ENCODE measurements at regions not wholly inside any gene's neighbourhood (a gene's known extent, or its start where the extent isn't known, plus 50 kb on each side); places are given as distances from the start of the nearest gene placed in this dataset.
A peak's percentile ranks its signal among the peaks of the same experiment; 100 is the strongest.
"Not testable (repeated sequence)": the region's sequence is repeated elsewhere in the genome, so short reads cannot be mapped to it uniquely, and the experiment has no call there.

DNA sequence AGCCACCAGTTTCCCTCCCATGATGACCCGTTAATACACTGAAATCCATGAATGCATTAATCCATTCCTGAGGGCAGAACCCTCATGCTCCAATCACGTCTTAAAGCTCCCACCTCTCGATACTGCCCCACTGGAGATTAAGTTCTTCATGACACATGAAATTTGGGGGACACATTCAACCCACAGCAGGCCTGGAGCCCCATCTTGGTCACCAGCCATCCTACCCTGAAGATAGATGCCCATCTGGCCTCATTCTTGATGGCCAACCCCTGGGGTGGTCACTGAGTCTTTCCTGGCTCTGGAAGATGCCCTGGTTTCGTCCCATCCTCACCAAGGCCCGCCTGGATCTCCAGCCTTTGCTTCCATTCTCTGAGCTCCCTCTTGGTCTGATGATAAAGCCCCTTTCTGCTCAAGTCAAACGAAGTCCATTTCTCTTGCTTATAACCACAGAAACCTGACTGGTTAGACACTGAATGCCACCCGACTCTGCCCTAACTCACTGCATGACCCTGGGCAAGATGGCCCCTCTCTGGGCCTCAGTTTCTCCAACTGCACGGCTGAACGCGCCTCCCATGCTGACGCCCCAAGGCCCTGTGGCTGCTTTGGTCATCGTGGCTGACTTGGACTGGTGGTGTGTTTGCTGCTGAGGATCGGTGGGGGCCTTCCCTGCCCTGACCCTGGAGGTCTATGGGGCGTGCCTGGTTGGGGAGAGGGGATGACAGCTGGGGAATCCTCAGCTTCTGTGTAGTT, 138.4 kb upstream of the IER5L start:
- peak in 9 of 42 donors; percentile 4 to 39 (median 11) for DNase-seq
- intact Hi-C loops (cut with DNase I), result no loop called here

DNA sequence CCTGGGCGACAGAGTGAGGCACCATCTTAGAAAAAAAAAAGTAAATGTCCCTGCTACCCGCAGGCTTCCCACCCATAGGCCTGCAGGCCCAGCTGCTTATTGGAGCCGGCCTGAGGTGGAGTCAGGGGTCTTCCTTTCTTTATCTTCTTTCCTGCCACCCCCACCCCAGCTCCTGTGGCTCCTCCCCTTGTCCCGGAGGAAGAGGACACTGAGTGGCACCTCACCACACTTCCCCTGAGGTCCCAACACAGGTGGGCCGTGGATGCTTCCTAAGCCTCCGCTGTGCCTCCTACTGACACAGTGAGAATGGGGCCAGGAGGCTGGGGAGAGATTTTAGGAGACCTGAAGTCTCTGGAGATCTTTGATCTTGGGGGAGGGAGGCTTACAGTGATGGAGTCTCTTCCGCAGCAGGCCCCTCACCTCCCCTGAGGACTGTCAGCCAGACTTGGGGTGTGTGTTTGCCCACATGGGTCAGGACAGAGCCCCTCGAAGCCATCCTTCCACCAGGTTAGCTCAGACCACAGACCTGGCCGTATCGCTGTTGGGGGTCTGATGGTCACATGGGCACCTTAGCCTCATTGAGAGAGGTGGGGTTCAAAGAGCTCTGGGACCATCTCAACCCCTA, 135.4 kb upstream of the IER5L start:
- peak in 8 of 42 donors; percentile 1 to 26 (median 12) for DNase-seq
- intact Hi-C loops (cut with DNase I), result no loop called here

DNA sequence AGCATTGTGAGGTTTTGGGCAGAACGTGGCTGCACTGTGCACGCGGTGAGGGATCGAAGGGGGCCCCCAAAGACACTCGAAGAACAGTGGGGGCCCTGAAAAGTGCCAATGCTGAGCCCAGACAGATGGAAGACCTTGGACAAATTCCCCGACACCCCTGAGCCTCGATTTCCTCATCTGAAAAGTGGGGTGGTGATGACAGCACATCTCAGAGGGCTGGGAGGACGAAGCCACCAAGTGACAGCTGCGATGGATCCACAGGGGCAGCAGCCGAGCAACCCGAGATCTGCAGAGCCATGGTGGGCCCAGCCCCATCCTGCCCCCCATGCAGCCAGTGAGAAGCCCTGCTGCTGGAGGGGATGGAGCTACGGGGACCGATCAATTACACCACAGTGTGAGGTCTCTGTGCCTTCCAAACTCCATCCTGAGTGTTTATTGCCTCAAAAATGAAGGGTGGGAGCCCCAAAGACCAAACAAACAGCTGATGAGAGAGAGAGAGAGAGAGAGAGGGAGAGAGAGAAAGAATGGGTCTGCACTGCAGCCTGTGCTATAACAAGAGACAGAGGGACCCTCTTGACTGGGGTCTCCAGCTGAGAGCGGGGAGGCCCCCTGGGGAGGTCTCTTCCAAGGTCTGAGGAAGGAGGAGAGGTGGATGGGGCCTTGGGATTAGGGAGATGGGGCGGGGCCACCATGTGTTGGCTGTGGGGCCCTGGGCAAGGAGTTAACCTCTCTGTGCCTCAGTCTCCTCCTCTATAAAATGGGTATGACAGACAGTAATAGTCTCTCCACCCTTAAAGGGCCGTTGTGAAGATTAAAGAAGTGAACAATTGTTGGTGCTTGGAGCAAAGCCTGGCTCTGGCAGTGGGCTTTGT, 134.4 kb upstream of the IER5L start:
- intact Hi-C loops (cut with DNase I), result no loop called here
- DNase-seq, result peak in 8 of 42 donors; percentile 5 to 19 (median 12)

DNA sequence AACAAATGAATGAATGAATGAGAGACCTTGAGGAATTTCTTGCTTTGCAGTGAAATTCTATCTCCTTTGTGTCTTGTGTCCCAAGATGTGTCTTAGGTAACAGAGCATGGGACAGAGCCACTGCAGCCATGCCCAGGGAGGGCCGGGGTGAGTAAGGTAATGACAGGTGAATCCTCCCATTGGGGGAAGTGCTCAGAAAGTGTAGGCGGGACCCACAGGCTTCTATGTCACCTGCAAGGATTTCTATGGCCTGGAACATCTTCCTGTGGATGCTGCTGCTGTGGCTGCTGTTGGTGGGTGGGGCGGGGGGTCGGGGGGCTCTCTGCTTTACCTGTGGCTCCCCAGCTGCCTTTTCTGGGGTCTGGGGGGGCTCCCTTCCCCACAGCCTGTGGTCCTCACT, 133.6 kb upstream of the IER5L start:
- intact Hi-C loops (cut with DNase I), result no loop called here
- peak in 6 of 42 donors; percentile 1 to 10 (median 4) for DNase-seq

DNA sequence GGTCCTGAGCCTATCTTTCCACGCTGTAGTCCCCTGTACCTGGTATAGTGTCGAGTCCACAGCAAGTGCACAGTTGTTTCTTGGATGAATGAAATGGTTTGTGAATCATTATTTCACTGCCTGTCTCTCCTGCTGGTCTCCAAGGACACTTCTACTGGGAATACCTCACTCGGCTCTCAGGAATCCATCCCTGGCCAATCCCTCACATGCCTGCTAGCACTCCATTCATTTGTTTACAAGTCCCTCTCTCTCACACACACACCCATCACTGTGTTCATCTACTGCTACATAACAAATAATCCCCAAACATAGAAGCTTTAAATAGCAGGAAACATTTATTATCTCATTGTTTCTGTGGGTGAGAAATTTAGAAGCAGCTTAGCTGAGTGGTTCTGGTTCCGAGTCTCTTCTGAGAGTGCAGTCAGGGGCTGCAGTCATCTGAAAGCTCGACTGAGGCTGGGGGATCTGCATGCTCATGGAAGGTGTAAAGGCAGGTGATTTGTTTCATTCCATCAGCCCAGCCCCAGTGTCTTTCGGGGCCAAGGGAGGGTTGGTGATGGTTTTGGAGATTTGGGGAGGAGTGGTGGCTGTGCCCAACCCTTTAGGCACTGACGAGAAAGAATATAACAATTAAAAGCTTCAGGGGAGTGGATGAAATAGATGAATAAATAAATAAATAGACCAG, 132.7 kb upstream of the IER5L start:
- intact Hi-C loops (cut with DNase I), result no loop called here
- peak in 4 of 42 donors; percentile 1 to 8 (median 5) for DNase-seq

DNA sequence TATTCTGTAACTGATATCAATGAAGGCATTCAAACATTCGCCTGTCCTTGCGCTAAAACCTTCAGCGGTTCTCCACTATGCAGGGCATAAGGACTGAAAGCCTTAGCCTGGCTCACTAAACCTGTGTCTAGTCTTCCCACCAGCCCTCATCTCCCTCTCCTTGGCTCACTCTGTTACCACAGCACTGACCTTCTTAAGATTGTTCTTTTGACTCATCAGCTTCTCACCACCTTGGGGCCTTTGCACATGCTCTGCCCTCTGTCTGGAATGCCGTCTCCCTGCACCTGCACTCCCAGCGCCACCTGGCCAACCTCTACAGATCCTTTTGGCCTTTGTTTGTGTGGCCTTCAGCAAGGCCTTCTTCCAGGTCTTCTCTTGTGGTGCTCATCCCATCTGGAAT, 131.8 kb upstream of the IER5L start:
- intact Hi-C loops (cut with DNase I), result no loop called here
- peak in 4 of 42 donors; percentile 1 to 15 (median 4) for DNase-seq

DNA sequence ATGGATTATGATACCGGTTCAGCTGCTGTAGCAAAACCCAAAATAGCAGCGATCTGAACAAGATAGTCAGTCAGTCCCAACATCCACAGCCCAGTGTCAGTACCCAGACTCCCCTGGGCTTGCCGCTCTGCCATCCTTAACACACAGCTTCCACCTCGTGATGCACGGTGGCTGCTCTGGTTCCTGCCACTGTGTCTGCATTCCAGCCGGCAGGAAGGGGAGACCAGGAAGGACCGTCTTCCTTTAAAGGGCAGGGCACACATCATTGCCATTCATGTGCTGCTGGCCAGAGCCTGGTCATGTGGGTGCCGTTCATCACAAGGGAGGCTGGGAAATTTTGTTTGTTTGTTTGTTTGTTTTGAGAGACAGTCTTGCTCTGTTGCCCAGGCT, 131.0 kb upstream of the IER5L start:
- DNase-seq, result peak in 8 of 42 donors; percentile 1 to 18 (median 6)

DNA sequence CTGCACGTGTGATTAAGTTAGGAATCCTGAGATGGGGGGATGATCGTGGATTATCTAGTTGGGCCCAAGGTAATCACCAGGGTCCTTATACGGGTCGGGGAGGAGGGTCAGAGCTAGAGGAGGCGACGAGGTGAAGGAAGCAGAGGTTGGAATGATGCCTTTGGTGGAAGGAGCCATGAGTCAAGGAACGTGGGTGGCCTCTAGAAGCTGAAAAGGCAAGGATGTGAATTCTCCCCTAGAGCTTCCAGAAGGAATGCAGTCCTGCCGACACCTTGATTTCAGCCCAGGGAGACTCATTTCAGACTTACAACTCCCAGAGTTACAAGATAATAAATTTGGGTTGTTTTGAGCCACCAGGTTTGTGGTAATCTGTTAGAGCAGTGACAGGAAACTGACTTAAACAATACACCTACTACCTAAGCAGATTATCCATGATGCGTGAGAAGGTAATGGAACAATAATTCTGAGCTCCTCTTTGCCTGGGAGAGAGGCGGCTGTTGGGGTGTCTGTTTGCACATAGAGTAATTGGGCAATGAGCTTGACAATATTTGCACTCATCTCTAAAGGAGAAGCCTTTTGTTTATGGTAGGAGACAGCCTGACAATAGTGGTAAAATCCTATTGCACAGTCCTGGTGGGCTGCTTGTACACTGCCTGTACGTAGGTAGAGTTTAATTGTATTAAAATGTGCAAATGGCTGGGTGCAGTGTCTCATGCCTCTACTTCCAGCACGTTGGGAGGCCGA, 129.3 kb upstream of the IER5L start:
- peak in 17 of 42 donors; percentile 2 to 64 (median 30) for DNase-seq
- intact Hi-C loops (cut with DNase I), result no loop called here

More for the DNA sequence above, 131.0 kb upstream of the IER5L start:
- intact Hi-C loops (cut with DNase I), result no loop called here

DNA sequence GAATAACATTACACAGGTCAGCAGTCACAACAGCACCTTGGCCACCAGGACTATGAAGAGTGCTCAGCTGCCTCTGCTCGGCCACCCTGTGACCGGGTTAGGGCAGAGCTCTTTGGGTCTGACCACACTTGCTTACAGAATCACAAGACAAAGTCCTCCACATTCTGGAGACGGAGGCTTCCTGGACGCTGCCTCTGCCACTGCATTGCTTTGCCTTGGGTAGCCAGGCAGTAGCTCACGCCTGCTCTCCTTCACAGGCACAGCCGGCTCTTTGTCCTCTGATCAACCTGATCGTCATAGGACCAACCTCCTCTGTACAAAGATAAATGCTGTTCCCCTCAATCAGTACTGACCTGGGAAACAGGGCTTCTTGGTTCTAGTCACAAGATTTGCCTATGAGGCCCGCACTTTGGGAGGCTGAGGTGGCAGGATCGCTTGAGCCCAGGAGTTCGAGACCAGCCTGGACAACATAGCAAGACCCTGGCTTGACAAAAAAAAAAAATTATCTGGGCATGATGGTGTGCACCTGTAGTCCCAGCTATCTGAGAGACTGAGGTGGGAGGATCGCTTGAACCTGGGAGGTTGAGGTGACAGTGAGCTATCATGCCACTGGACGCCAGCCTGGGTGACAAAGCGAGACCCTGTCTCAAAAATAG, 128.4 kb upstream of the IER5L start:
- intact Hi-C loops (cut with DNase I), result no loop called here
- DNase-seq, result peak in 12 of 42 donors; percentile 1 to 36 (median 10)

DNA sequence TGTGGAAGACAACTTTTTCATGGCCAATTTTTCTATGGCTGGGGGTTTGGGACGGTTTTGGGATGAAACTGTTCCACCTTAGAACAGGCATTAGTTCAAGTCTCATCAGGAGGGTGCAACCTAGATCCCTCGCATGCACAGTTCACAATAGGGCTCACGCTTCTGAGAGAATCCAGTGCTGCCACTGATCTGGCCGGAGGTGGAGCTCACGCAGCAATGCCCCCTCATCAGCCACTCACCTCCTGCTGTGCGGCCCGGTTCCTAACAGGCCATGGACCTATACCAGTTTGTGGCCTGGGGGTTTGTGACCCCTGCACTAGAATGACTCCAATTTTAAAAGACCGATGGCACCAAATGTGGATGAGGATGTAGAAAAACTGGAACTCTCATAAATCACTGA, 127.2 kb upstream of the IER5L start:
- intact Hi-C loops (cut with DNase I), result no loop called here
- peak in 13 of 42 donors; percentile 1 to 34 (median 11) for DNase-seq

DNA sequence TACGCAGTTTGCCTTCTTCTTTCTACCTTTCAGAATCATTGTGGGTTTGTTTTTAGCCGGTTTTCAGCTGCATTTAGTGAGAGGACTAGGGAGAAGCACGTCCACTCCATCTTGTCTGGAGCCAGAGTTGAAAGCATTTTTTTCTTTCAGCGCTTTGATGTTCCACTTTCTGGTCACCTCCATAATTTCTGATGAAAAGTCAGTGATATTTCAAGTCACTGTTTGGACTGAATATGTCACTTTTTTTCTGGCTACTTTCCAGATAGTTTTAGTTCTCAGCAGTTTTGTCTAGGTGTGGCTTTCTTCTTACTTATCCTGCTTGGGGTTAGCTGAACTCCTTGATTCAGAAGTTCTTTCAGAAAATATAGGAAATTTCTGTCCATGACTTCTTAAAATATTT, 123.9 kb upstream of the IER5L start:
- intact Hi-C loops (cut with DNase I), result no loop called here
- DNase-seq, result no peak

DNA sequence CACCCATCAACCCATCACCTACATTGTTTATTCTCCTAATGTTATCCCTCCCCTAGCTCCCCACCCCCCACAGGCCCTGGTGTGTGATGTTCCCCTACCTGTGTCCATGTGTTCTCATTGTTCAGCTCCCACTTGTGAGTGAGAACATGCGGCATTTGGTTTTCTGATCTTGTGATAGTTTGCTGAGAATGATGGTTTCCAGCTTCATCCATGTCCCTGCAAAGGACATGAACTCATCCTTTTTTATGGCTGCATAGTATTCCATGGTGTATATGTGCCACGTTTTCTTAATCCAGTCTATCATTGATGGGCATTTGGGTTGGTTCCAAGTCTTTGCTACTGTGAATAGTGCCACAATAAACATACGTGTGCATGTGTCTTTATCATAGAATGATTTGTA, 118.1 kb upstream of the IER5L start:
- DNase-seq, result peak in 1 of 42 donors; percentile 5
- intact Hi-C loops (cut with DNase I), result not testable (repeated sequence)

DNA sequence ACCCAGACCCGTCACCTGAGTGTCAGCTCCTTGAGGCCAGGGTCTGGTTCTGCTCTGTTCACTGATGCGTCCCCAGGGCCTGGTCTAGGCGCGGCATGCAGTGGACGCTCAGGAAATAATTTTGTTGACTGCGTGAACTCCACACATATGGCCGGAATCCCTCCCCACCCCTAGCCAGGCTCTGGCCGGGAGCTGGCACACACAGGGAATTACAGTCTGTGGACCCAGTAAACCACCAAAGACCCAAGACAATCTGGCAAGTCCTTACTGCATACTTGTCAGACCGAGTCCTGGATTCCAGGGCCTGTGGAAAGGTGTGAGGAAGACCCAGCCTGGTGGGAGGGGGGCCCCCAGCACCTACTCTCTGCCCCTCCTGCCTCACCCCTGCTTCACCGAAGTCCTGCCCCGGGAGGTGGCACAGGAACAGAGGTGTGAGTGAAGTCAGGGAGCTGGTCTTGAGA, 113.0 kb upstream of the IER5L start:
- intact Hi-C loops (cut with DNase I), result no loop called here
- DNase-seq, result peak in 12 of 42 donors; percentile 3 to 30 (median 8)

DNA sequence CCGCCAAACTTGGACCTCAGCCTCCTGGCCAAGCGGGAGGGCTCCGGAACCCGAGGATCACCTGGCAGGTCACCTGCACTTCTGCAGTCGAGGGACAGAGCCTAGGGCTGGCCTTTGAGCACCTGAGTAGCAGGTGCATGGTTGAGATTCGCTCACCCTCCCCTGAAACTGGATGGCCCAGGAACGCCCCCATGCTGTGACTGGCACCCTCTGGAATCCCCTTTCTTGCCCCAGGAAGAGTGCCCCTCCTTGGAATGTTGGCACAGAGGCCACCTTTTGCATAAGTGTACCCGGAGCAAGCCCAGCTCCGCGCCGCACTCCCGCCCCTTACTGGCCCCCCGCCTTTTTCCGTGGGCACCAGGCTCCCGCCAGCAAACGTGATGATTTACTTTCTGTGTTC, 112.5 kb upstream of the IER5L start:
- DNase-seq, result peak in 10 of 42 donors; percentile 1 to 25 (median 8)
- intact Hi-C loops (cut with DNase I), result no loop called here

DNA sequence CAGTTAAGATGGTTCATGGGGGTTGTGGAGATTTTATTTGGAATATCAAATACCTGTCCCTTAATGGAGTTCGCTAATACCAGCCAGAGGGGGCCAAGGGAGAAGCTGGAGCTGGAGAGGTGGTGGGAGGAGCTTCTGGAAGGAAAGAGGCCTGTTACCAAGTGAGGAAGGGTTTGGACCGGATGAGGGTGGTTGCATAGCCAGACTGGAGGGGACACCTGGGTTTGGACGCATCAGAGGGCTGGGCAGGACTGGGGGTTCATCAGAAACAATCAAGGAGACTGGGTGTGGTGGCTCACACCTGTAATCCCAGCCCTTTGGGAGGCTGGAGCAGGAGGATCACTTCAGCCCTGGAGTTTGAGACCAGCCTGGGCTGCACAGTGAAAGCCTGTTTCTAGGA, 111.8 kb upstream of the IER5L start:
- peak in 8 of 42 donors; percentile 3 to 18 (median 8) for DNase-seq
- intact Hi-C loops (cut with DNase I), result no loop called here

DNA sequence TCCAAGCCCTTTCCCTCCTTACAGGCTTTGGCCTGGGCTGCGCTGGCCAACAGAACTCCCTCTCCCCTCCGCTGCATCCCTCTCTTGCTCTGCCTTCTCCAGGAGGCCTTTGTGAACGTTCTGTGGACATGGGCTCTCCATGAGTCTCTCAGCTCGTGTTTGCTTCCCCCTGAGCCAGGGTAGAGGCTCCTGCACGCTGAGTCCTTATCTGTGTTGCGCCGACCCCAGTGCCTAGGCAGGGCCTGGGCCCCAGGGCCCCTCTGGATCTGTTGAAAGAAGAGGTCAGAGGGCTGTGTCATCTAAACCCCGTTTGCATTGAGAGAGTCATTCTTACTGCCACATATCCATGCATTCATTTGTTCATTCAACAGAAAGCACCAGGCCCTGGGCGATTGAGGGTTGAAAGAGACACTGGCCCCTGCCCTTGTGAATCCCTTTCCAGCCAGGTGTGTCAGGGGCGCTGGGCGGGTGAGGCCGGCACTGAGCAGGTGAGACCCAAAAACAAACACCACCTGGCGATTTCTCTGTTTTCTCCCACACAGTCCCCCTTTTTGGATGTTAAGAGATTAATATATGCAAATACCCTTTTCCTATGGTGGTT, 111.2 kb upstream of the IER5L start:
- intact Hi-C loops (cut with DNase I), result no loop called here
- DNase-seq, result peak in 13 of 42 donors; percentile 2 to 31 (median 9)

DNA sequence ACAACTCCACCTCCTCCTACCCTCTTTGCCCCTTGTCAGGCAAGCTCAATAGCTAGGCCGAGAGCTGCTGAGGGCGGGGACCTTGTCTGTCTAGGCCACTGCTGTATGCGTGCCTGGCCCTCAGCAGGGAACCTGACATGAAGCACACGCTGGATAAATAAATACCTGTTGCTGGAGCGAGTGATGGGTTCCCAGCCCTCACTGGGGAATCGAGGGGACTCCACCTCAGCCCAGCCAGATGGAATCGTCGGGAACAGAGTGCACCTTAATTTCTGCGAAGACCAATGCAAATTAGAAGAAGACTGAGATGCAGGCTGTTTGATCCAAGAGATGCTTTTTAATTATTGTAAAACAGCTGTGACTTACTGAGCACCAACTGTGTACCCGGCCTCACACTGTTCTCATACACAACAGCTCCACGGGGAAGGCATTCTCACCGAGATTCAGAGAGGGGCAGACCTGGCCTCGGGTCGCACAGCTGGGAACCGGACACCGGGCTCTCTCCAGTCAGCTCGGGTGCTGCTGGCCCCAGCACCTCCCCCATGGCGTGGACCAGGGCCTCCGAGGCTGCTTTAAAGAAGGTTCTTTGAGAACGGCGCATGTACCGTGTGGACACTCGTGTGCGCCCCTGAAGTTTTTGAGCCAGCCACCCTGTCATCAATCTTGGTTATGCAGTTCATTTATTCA, 109.7 kb upstream of the IER5L start:
- intact Hi-C loops (cut with DNase I), result no loop called here
- DNase-seq, result peak in 11 of 42 donors; percentile 7 to 41 (median 13)

Data from head of caudate nucleus (tissue), 42 donors.